Osteoblast (primary cell): ENCODE measurements at regions not wholly inside any gene's neighbourhood (a gene's known extent, or its start where the extent isn't known, plus 50 kb on each side); places are given as distances from the start of the nearest gene placed in this dataset.

Experiments
- DNase-seq: peaks from one replicate; pipeline ENCODE4 v3.0.0; 2011; ENCODE audit warnings: low spot score, mixed read lengths; ENCODE audit not compliant: insufficient read length; ENCODE audit errors: missing footprints
- H2AFZ ChIP-seq: 2 replicates; pipeline ENCODE4 v1.6.0; 2011; ENCODE audit warnings: mild to moderate bottlenecking, low read length
- H3K27ac ChIP-seq: 2 replicates; pipeline ENCODE4 v1.5.1; 2011; ENCODE audit warnings: mild to moderate bottlenecking, low read depth, low read length, moderate library complexity
- H3K27me3 ChIP-seq: 2 replicates; pipeline ENCODE4 v1.6.0; 2012; ENCODE audit warnings: mild to moderate bottlenecking, control low read depth, inconsistent platforms, low read length, moderate library complexity; ENCODE audit not compliant: insufficient read depth
- H3K36me3 ChIP-seq: 2 replicates; pipeline ENCODE4 v1.5.1; 2011; ENCODE audit warnings: mild to moderate bottlenecking, low read length, control low read depth, moderate library complexity; ENCODE audit not compliant: insufficient read depth
- H3K4me1 ChIP-seq: 2 replicates; pipeline ENCODE4 v1.5.1; 2011; ENCODE audit warnings: mild to moderate bottlenecking, low read length, control low read depth, moderate library complexity; ENCODE audit not compliant: insufficient read depth
- H3K4me2 ChIP-seq: 2 replicates; pipeline ENCODE4 v1.6.0; 2011; ENCODE audit warnings: mild to moderate bottlenecking, low read length; ENCODE audit not compliant: insufficient read depth
- H3K4me3 ChIP-seq: fragments of 200-600 bp; sonication (generic); 3 replicates; pipeline ENCODE4 v1.5.1; 2012; ENCODE audit warnings: mild to moderate bottlenecking, low read length, inconsistent platforms; ENCODE audit not compliant: insufficient read depth
- H3K79me2 ChIP-seq: 2 replicates; pipeline ENCODE4 v1.6.0; 2012; ENCODE audit warnings: mild to moderate bottlenecking, low read length, control low read depth, inconsistent platforms; ENCODE audit not compliant: insufficient read depth
- H3K9me3 ChIP-seq: 2 replicates; pipeline ENCODE4 v1.5.1; 2011; ENCODE audit warnings: low read depth, low read length, control low read depth
- H4K20me1 ChIP-seq: 2 replicates; pipeline ENCODE4 v1.6.0; 2012; ENCODE audit warnings: mild to moderate bottlenecking, low read length, control low read depth; ENCODE audit not compliant: insufficient read depth
- TF ChIP-seq, protein P1 (sequence below): IDR thresholded peaks from 2 replicates; pipeline ENCODE4 v1.5.1; 2011; ENCODE audit warnings: mild to moderate bottlenecking, low read depth, low read length, moderate library complexity; ENCODE audit errors: extremely low read depth

DNA sequence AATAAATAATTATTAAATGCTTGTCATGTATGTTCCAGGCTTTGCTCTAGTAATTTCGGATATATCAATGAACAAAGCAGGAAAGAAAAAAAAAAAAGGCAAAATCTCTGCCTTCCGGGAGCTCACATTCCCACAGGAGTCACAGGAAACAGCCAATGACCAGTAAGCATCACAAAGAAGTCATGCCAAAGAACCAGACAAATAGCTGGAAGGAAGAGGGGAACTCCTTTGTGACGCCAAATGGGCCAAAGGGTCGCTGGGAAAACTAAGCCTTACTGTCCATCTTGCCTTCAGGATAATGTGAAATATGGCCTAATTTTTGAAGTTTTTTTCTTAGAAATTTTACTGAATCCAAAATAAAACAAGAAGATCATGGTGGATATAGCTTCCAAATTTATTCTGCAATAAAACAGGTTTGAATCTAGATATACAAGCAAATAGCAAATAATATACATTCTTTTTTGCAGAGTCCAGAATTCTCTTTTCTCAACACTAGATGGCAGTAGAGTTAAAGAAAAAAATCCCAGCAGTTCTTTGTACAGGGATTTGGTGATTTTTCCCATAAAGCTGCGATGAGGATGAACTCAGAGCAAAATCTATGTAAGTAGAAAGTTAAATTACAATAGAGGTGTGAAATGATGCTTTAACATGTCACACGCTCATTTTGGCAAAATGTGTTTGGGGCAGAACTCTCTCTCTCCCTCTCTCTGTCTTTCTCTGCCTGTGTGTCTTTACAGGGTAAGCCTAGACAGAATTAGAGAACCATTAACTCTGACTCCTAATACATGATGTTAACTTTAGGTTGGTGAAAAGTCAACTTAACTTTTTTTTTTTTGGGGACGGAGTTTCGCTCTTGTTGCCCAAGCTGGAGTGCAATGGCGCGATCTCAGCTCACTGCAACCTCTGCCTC is 60.0 kb upstream of the TUT7 start:
- Histone ChIP-seq H3K4me3 (no peak overlapping the region), H3K27me3 (no peaks in the 10 kb centered on the region), H3K36me3 (no peaks in the 10 kb centered on the region), H3K27ac (no peak overlapping the region), H3K4me2 (no peak overlapping the region), H3K4me1 (no peaks in the 10 kb centered on the region), H2AFZ (peak overlapping the region; percentile 56), H3K9me3 (no peaks in the 10 kb centered on the region), H3K79me2 (no peaks in the 10 kb centered on the region), H4K20me1 (no peaks in the 10 kb centered on the region)
- peak; percentile 63 for DNase-seq
- TF ChIP-seq, protein P1, sequence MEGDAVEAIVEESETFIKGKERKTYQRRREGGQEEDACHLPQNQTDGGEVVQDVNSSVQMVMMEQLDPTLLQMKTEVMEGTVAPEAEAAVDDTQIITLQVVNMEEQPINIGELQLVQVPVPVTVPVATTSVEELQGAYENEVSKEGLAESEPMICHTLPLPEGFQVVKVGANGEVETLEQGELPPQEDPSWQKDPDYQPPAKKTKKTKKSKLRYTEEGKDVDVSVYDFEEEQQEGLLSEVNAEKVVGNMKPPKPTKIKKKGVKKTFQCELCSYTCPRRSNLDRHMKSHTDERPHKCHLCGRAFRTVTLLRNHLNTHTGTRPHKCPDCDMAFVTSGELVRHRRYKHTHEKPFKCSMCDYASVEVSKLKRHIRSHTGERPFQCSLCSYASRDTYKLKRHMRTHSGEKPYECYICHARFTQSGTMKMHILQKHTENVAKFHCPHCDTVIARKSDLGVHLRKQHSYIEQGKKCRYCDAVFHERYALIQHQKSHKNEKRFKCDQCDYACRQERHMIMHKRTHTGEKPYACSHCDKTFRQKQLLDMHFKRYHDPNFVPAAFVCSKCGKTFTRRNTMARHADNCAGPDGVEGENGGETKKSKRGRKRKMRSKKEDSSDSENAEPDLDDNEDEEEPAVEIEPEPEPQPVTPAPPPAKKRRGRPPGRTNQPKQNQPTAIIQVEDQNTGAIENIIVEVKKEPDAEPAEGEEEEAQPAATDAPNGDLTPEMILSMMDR = peak; percentile 71

DNA sequence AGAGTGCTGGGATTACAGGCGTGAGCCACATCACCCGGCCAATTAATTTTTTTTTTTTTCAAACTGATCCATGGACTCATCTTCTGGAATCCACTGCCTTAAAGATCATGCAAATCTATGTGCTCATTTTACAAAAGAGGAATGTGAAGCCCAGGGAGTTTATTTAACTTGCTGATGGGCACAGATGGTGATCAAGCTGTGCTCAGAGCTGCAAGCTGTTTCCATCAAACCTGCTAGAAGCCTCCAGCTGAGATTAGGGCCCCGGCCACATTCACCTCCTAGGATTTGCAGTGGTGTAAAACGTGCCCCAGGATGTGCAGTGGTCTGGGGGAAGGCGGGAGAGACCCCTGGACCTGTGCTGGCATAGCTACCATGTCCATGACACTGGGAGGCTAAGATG is 56.1 kb upstream of the TUT7 start:
- H3K27ac ChIP-seq = no peak overlapping the region
- no peaks in the 10 kb centered on the region for H3K9me3 ChIP-seq
- no peak overlapping the region for H3K4me3 ChIP-seq
- no peaks in the 10 kb centered on the region for H4K20me1 ChIP-seq
- H2AFZ ChIP-seq = no peak overlapping the region
- no peaks in the 10 kb centered on the region for H3K27me3 ChIP-seq
- DNase-seq = no peak
- no peaks in the 10 kb centered on the region for H3K36me3 ChIP-seq
- no peak overlapping the region for H3K4me2 ChIP-seq
- TF ChIP-seq, protein P1 = no peak
- peaks cover 25% of the 10 kb centered on the region for H3K4me1 ChIP-seq
- no peaks in the 10 kb centered on the region for H3K79me2 ChIP-seq

DNA sequence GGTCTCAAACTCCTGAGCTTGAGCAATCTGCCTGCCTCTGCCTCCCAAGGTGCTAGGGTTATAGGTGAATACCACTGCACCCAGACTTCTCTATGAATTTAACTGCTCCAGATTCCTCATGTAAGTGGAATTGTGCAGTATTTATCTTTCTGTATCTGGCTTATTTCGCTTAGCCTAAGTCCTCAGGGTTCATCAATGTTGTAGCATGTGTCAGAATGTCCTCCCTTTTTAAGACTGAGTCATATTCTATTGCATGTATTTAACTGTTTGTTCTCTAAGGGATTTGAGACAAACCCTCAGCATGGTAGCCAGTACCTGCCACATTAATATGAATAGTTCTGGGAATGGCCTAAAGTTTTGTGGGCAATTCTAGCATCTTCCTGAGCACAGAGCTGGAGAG is 53.9 kb upstream of the TUT7 start:
- Histone ChIP-seq H3K27ac (no peak overlapping the region), H3K9me3 (no peaks in the 10 kb centered on the region), H3K79me2 (no peaks in the 10 kb centered on the region), H3K4me1 (peaks cover 25% of the 10 kb centered on the region), H2AFZ (no peak overlapping the region), H3K4me2 (no peak overlapping the region), H3K36me3 (no peaks in the 10 kb centered on the region), H3K27me3 (no peaks in the 10 kb centered on the region), H4K20me1 (no peaks in the 10 kb centered on the region), H3K4me3 (no peak overlapping the region)
- TF ChIP-seq, protein P1 = no peak
- DNase-seq = peak; percentile 58

DNA sequence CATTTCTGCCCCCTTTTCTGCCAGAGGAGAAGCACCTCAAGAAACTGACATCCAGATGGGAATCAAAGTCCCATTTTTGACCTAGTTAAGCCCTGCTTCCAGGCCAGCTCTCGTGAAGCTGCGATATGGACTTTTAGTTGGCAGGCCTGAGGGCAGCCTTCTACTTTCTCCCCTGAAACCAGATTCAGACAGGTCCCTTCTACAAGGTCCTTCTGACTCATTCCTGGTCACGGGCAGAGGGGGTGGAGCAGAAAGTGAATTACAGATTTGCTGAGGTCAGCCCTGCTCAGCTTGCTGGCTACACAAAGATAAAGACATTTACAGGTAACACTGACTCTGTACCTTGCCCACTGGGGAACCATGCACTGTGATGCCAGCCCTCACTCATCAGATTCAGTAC is 52.8 kb upstream of the TUT7 start:
- Histone ChIP-seq H3K9me3 (no peaks in the 10 kb centered on the region), H3K36me3 (no peaks in the 10 kb centered on the region), H3K79me2 (no peaks in the 10 kb centered on the region), H3K27me3 (no peaks in the 10 kb centered on the region), H3K4me2 (peak overlapping the region; percentile 69), H3K27ac (peak overlapping the region; percentile 70), H4K20me1 (no peaks in the 10 kb centered on the region), H2AFZ (peak overlapping the region; percentile 39), H3K4me1 (peaks cover 25% of the 10 kb centered on the region), H3K4me3 (no peak overlapping the region)
- no peak for DNase-seq
- TF ChIP-seq, protein P1 = no peak
